Breast epithelium (tissue), 4 donors: ENCODE measurements at regions not wholly inside any gene's neighbourhood (a gene's known extent, or its start where the extent isn't known, plus 50 kb on each side); places are given as distances from the start of the nearest gene placed in this dataset.
"Not testable (repeated sequence)": the region's sequence is repeated elsewhere in the genome, so short reads cannot be mapped to it uniquely, and the experiment has no call there.

ENCODE experiments used
- DNase-seq, 2 donors: peaks; one replicate each; pipeline ENCODE4 v3.0.0-alpha.2; 2019; ENCODE audit warnings: low spot score in 2 of 2
- H3K27ac ChIP-seq, 2 donors: fragments of 200-600 bp; sonication (generic) in 1 of 2; one replicate each; pipeline ENCODE4 v1.5.1; 2016 to 2019; ENCODE audit warnings: mild to moderate bottlenecking in 1 of 2
- H3K27me3 ChIP-seq, 2 donors: fragments of 200-600 bp; sonication (generic) in 1 of 2; one replicate each; pipeline versions ENCODE4 v1.5.1 to v1.6.0; 2017 to 2019; ENCODE audit warnings: control low read depth in 1 of 2, mild to moderate bottlenecking in 1 of 2
- H3K36me3 ChIP-seq: fragments of 200-600 bp; one replicate; pipeline ENCODE4 v1.5.1; 2019
- H3K4me1 ChIP-seq, 2 donors: fragments of 200-600 bp; sonication (generic); one replicate each; pipeline ENCODE4 v1.5.1; 2016 to 2019; ENCODE audit warnings: control low read depth in 1 of 2
- H3K4me3 ChIP-seq, 3 donors: fragments of 200-600 bp; sonication (generic); 1 replicate in 2 of 3; 2 replicates in 1 of 3; pipeline ENCODE4 v1.5.1; 2016 to 2019; ENCODE audit warnings: mild to moderate bottlenecking in 3 of 3, moderate library complexity in 2 of 3
- H3K9me3 ChIP-seq, 2 donors: fragments of 200-600 bp; sonication (generic) in 1 of 2; one replicate each; pipeline ENCODE4 v1.5.1; 2016 to 2019; ENCODE audit warnings: control low read depth in 1 of 2
- CTCF ChIP-seq, 3 donors: fragments of 450-650 bp; IDR thresholded peaks; one replicate each; pipeline ENCODE4 v1.5.1; 2016 to 2017; ENCODE audit warnings: antibody characterized with exemption in 3 of 3, mild to moderate bottlenecking in 3 of 3, moderate library complexity in 3 of 3
- POLR2A ChIP-seq: fragments of 450-650 bp; IDR thresholded peaks from one replicate; pipeline ENCODE4 v1.6.1; 2016; ENCODE audit warnings: antibody characterized with exemption, mild to moderate bottlenecking, moderate library complexity
- POLR2AphosphoS5 ChIP-seq, 3 donors: sonication (generic); formaldehyde crosslinking; IDR thresholded peaks; one replicate each; pipeline ENCODE4 v1.6.1; 2017; ENCODE audit warnings: antibody characterized with exemption in 3 of 3
- intact Hi-C: fragments of 100-400 bp; cut with DNase I; formaldehyde crosslinking; loops from one replicate; pipeline ENCODE4 v1.15.1; 2023; ENCODE audit warnings: low total_unique reads

DNA sequence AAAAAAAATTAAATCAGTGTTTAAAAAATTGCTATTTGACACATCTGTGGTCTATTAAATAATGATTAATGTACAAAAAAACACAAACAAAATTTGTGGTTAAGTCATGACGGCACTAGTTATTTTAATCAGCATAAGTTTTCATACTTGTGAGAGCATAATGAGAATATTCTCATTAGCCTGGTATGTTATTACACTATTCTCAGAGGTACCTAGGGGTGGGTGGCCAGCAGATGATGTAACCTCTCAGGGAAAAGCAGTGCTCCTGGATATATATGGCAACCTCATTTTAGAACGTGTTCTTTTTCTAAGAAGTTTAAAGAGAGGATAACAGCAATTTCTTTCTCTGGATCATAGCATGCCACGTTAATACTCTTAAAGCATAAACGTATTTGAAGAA lies 109.2 kb downstream of the GJA1 start:
- TF ChIP-seq CTCF (IDR thresholded peaks at IDR 0.05), result no peak
- no peak for TF ChIP-seq POLR2AphosphoS5 (IDR thresholded peaks at IDR 0.05)
- TF ChIP-seq POLR2A, result no peak
- intact Hi-C loops, result no loop called here
- H3K4me1 ChIP-seq, result no peaks in the 10 kb centered on the region

DNA sequence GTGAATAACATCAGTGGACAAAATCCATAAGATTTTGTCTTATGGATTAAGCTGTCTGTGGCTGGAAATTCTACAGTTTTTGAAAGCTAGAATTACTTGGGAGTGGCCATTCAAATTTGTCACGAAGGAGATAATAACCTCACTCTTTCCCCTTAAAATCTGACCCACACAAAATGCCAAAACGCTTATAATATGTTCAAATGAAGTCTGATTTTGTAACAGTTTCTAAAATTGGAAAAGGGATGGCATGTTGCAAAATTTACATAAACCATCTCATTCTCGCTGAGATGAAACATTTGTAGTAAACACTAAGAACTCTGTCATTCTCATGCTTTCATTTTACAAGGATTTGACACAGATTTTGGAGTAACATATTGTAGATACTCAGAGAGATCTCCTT lies 112.7 kb downstream of the GJA1 start:
- H3K4me3 ChIP-seq, result no peak overlapping the region
- no peaks in the 10 kb centered on the region for H3K9me3 ChIP-seq
- no peaks in the 10 kb centered on the region for H3K27me3 ChIP-seq
- no peak for DNase-seq
- no peaks in the 10 kb centered on the region for H3K4me1 ChIP-seq
- no peaks in the 10 kb centered on the region for H3K36me3 ChIP-seq
- TF ChIP-seq POLR2A (no peak), POLR2AphosphoS5 (IDR thresholded peaks at IDR 0.05) (no peak), CTCF (IDR thresholded peaks at IDR 0.05) (no peak)
- H3K27ac ChIP-seq, result no peak overlapping the region
- intact Hi-C loops, result no loop called here

More for the DNA sequence above, 109.2 kb downstream of the GJA1 start:
- Histone ChIP-seq H3K4me3 (no peak overlapping the region), H3K27me3 (no peaks in the 10 kb centered on the region), H3K36me3 (no peaks in the 10 kb centered on the region), H3K9me3 (no peaks in the 10 kb centered on the region), H3K27ac (no peak overlapping the region)
- no peak for DNase-seq

DNA sequence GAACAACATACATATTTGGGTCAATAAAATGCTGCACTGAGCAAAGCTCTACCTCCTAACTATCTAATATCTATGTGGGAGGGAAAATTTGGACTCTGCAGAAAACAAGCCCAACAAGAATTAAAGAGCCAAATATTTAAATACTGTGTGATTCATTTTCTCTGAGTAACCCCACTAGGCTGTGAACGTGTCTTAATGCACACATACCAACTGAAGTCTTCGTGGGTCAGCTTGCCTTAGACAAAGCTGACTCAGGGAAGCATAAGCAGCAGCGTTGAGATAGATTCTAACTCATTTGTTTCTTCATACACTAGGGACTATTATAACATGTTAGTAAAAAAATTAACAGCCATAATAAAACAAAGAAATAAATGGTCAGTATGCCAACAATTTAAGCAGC lies 114.3 kb downstream of the GJA1 start:
- Histone ChIP-seq H3K9me3 (no peaks in the 10 kb centered on the region), H3K27ac (no peak overlapping the region), H3K27me3 (no peaks in the 10 kb centered on the region), H3K4me3 (no peak overlapping the region), H3K36me3 (no peaks in the 10 kb centered on the region), H3K4me1 (no peaks in the 10 kb centered on the region)
- intact Hi-C loops, result no loop called here
- TF ChIP-seq CTCF (IDR thresholded peaks at IDR 0.05) (no peak), POLR2AphosphoS5 (IDR thresholded peaks at IDR 0.05) (no peak), POLR2A (no peak)
- no peak for DNase-seq

DNA sequence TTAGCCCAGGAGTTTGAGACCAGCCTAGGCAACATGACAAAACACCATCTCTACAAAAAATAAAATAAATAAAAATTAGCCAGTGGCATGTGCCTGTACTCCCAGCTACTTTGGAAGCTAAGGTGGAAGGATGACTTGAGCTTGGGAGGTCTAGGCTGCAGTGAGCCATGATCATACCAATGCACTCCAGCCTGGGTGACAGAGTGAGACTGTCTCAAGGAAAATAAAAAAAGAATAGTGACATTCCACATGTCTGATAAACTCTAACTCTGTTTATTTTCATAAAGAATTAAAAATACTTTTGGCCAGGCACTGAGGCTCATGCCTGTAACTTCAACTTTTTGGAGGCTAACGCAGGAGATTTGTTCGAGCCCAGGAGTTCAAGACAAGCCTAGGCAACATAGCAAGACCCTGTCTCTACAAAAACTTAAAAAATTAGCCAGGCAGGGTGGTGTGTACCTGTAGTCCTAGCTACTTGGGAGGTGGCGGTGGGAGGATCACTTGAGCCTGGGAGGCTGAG lies 115.1 kb downstream of the GJA1 start:
- H3K27ac ChIP-seq, result no peak overlapping the region

DNA sequence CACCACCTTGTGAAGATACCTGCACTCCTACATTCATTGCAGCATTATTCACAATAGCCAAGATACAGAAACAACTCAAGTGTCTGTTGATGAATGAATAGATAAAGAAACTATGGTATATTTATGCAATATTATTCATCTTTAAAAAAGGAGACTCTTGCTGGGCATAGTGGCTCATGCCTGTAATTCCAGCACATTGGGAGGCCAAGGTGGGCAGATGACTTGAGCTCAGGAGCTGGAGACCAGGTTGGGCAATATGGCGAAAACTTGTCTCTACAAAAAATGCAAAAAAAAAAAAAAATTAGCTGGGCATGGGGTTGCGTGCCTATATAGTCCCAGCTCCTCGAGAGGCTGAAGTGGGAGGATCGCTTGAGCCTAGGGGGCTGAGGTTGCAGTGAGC lies 119.8 kb downstream of the GJA1 start:
- Histone ChIP-seq H3K27ac (no peak overlapping the region), H3K4me1 (no peaks in the 10 kb centered on the region), H3K36me3 (no peaks in the 10 kb centered on the region), H3K27me3 (no peaks in the 10 kb centered on the region), H3K4me3 (no peak overlapping the region), H3K9me3 (no peaks in the 10 kb centered on the region)
- DNase-seq, result no peak
- intact Hi-C loops, result no loop called here
- no peak for TF ChIP-seq POLR2A
- TF ChIP-seq CTCF (IDR thresholded peaks at IDR 0.05), result no peak
- no peak for TF ChIP-seq POLR2AphosphoS5 (IDR thresholded peaks at IDR 0.05)

More for the DNA sequence above, 115.1 kb downstream of the GJA1 start:
- TF ChIP-seq POLR2A, result no peak
- no peak for TF ChIP-seq CTCF (IDR thresholded peaks at IDR 0.05)
- TF ChIP-seq POLR2AphosphoS5 (IDR thresholded peaks at IDR 0.05), result no peak
- no peak overlapping the region for H3K4me3 ChIP-seq
- H3K4me1 ChIP-seq, result no peaks in the 10 kb centered on the region
- H3K9me3 ChIP-seq, result no peaks in the 10 kb centered on the region
- H3K36me3 ChIP-seq, result no peaks in the 10 kb centered on the region
- intact Hi-C loops, result no loop called here
- no peak for DNase-seq
- no peaks in the 10 kb centered on the region for H3K27me3 ChIP-seq

DNA sequence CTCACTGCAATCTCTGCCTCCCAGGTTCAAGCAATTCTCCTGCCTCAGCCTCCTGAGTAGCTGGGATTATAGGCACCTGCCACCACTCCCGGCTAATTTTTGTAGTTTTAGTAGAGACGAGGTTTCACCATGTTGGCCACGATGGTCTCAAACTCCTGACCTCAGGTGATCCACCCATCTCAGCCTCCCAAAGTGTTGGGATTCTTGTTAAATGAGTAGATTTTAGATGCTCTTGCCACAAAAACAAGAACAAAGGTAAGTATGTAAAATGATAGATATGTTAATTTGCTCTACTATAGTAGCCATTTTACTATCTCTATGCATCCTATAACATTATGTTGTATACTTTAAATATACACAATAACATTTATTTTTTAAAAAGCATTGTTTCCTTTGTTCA lies 120.7 kb downstream of the GJA1 start:
- H3K4me1 ChIP-seq, H3K4me3 ChIP-seq, H3K36me3 ChIP-seq, DNase-seq, intact Hi-C loops, H3K27me3 ChIP-seq, H3K27ac ChIP-seq, H3K9me3 ChIP-seq: not testable (repeated sequence)
